Activated naive CD4-positive, alpha-beta T cell treated with anti-CD3 and anti-CD28 coated beads for 36 hours (primary cell): ENCODE measurements at regions not wholly inside any gene's neighbourhood (a gene's known extent, or its start where the extent isn't known, plus 50 kb on each side); places are given as distances from the start of the nearest gene placed in this dataset.

Experiments used
- CTCF ChIA-PET: fragments of 350-600 bp; sonication (Branson Sonifier 250); formaldehyde crosslinking; loops from one replicate; lab custom pipeline; 2021; ENCODE audit warnings: antibody characterized with exemption; lab: Charles Lee
- DNase-seq: peaks from one replicate; pipeline ENCODE4 v3.0.0-alpha.2; 2020
- H3K27ac Mint-ChIP-seq: one replicate; pipeline ENCODE4 v1.8.0; 2021; ENCODE audit warnings: mild to moderate bottlenecking, mixed read lengths
- H3K27me3 Mint-ChIP-seq: one replicate; pipeline ENCODE4 v1.8.0; 2021; ENCODE audit warnings: low read depth, mixed read lengths
- H3K36me3 Mint-ChIP-seq: one replicate; pipeline ENCODE4 v1.8.0; 2021; ENCODE audit warnings: low read depth, mixed read lengths
- H3K4me1 Mint-ChIP-seq: one replicate; pipeline ENCODE4 v1.8.0; 2021; ENCODE audit warnings: low read depth, mixed read lengths
- H3K4me3 Mint-ChIP-seq: one replicate; pipeline ENCODE4 v1.8.0; 2021; ENCODE audit warnings: mild to moderate bottlenecking, moderate library complexity, mixed read lengths
- H3K9me3 Mint-ChIP-seq: one replicate; pipeline ENCODE4 v1.8.0; 2021; ENCODE audit warnings: mixed read lengths
- intact Hi-C: fragments of 100-400 bp; cut with micrococcal nuclease; formaldehyde crosslinking; loops from one replicate; pipeline ENCODE4 v1.15.1; 2023

GRCh38 chr12:74945771-74946198 lies 263.9 kb downstream of the KCNC2 start:
- H3K4me1 Mint-ChIP-seq = peaks cover 10% of the 10 kb centered on the region
- intact Hi-C loops = no loop called here
- H3K9me3 Mint-ChIP-seq = no peaks in the 10 kb centered on the region
- CTCF ChIA-PET = no interaction called here
- H3K36me3 Mint-ChIP-seq = no peaks in the 10 kb centered on the region
- H3K27ac Mint-ChIP-seq = no peak overlapping the region
- no peaks in the 10 kb centered on the region for H3K27me3 Mint-ChIP-seq
- DNase-seq = no peak
- H3K4me3 Mint-ChIP-seq = no peak overlapping the region

DNA sequence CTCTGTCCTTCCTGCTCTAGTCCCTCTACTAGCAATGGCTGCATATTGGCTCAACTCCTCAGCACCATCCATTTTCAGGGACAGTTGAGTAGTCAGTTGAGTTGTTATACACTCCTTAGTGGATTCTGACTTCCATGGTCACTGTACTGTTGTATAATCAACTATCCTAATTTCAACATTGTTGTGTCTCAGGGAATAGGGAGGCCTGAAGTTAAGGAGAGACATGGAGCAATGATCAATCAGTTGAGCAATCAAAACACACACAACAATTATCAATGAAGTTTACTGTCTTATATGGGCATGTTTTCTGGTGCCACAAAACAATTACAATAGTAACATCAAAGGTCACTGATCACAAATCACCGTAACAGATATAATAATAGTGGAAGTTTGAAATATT lies 255.9 kb downstream of the KCNC2 start:
- H3K4me3 Mint-ChIP-seq = no peak overlapping the region
- H3K27ac Mint-ChIP-seq = no peak overlapping the region
- CTCF ChIA-PET = no interaction called here

GRCh38 chr12:74957231-74957630 lies 252.4 kb downstream of the KCNC2 start:
- intact Hi-C loops = no loop called here
- no peaks in the 10 kb centered on the region for H3K27me3 Mint-ChIP-seq
- no peaks in the 10 kb centered on the region for H3K4me1 Mint-ChIP-seq
- H3K9me3 Mint-ChIP-seq = peaks cover 6% of the 10 kb centered on the region
- no peak overlapping the region for H3K4me3 Mint-ChIP-seq
- CTCF ChIA-PET = no interaction called here
- H3K27ac Mint-ChIP-seq = no peak overlapping the region
- no peak for DNase-seq
- H3K36me3 Mint-ChIP-seq = no peaks in the 10 kb centered on the region

More for the DNA sequence above, 255.9 kb downstream of the KCNC2 start:
- intact Hi-C loops = no loop called here
- H3K4me1 Mint-ChIP-seq = no peaks in the 10 kb centered on the region
- no peaks in the 10 kb centered on the region for H3K27me3 Mint-ChIP-seq
- peaks cover 6% of the 10 kb centered on the region for H3K9me3 Mint-ChIP-seq
- DNase-seq = no peak
- H3K36me3 Mint-ChIP-seq = no peaks in the 10 kb centered on the region

DNA sequence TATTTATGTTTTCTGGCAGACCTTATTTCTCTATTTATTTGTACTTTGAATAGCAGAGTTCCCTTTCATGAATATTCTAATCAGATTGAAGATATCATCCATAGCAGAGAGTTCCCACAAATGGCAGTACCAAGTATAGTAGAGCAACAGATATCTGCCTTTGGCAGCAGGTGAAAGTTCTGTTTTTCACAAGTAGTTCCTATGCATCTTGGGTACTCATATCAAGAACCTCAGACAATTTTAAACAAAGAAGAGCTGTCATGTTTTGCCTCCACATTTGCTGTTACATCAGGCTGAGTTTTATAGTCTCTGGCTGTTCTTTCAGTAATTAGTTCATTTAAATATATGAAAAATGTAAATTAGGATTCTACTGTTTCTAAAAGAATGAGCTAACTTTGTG lies 252.0 kb downstream of the KCNC2 start:
- H3K9me3 Mint-ChIP-seq = peaks cover 6% of the 10 kb centered on the region
- H3K27ac Mint-ChIP-seq = no peak overlapping the region
- H3K27me3 Mint-ChIP-seq = no peaks in the 10 kb centered on the region
- no peaks in the 10 kb centered on the region for H3K4me1 Mint-ChIP-seq
- no peaks in the 10 kb centered on the region for H3K36me3 Mint-ChIP-seq
- CTCF ChIA-PET = no interaction called here
- no peak overlapping the region for H3K4me3 Mint-ChIP-seq
- no peak for DNase-seq
- intact Hi-C loops = no loop called here

GRCh38 chr12:74959657-74960056 lies 250.0 kb downstream of the KCNC2 start:
- Mint-ChIP-seq H3K4me3 (no peak overlapping the region), H3K36me3 (no peaks in the 10 kb centered on the region), H3K4me1 (no peaks in the 10 kb centered on the region), H3K27ac (no peak overlapping the region), H3K9me3 (peaks cover 6% of the 10 kb centered on the region), H3K27me3 (no peaks in the 10 kb centered on the region)
- intact Hi-C loops = no loop called here
- no peak for DNase-seq
- CTCF ChIA-PET = interaction anchor here (0.6 kb wide), 1 partner anchor 627 kb away, joined by 3 read pairs; no protein-coding TSS in a partner anchor

DNA sequence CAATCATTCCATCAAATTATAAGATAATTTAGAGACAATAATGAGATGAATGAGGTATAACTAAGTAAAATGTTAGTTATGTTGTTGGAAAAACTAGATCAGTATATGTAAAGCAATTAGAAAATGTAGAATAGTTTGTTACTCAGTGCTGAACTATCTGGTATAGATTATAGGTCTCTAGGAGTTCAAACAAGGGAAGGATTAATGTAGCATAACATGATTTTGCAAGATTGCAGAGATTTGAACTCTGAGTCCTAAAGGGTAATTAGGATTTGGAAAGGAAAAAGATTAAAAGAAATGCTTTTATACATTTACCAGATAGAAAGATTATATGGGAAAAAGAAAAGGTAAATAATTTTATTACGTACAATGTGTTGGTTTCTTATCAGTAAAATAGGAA lies 246.3 kb downstream of the KCNC2 start:
- H3K4me1 Mint-ChIP-seq = no peaks in the 10 kb centered on the region
- no peak for DNase-seq
- intact Hi-C loops = no loop called here
- no peak overlapping the region for H3K4me3 Mint-ChIP-seq
- CTCF ChIA-PET = no interaction called here
- H3K36me3 Mint-ChIP-seq = no peaks in the 10 kb centered on the region
- H3K27me3 Mint-ChIP-seq = no peaks in the 10 kb centered on the region
- H3K27ac Mint-ChIP-seq = no peak overlapping the region
- H3K9me3 Mint-ChIP-seq = no peaks in the 10 kb centered on the region

DNA sequence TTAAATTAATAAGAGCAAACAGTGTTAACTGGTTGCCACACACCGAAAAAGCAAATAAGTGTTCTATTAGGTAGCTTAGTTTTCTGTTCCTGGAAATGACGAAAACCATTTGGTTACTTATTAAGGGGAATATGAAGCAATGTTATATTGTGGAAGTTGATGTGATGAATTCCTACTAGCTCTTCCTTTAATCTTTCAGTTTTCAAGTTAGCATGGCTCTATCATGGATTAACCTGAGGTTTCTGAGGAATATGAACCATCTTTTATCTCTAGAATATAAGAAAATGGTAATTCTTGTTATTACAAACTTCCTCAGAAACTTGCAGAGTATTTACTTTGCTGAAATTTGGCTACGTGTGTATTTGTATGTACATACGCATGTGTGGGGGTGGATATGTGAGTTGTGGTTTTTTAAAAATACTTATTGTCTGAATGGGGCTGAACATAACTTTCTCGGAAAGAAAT lies 245.7 kb downstream of the KCNC2 start:
- CTCF ChIA-PET = no interaction called here
- Mint-ChIP-seq H3K9me3 (no peaks in the 10 kb centered on the region), H3K27me3 (no peaks in the 10 kb centered on the region), H3K36me3 (no peaks in the 10 kb centered on the region), H3K27ac (no peak overlapping the region), H3K4me3 (no peak overlapping the region), H3K4me1 (no peaks in the 10 kb centered on the region)
- DNase-seq = no peak
- intact Hi-C loops = no loop called here

GRCh38 chr12:74964390-74964789 lies 245.2 kb downstream of the KCNC2 start:
- no peak for DNase-seq
- Mint-ChIP-seq H3K4me3 (no peak overlapping the region), H3K27ac (no peak overlapping the region), H3K4me1 (no peaks in the 10 kb centered on the region), H3K27me3 (no peaks in the 10 kb centered on the region), H3K36me3 (no peaks in the 10 kb centered on the region), H3K9me3 (no peaks in the 10 kb centered on the region)
- intact Hi-C loops = no loop called here
- CTCF ChIA-PET = no interaction called here

GRCh38 chr12:74971201-74971600 lies 238.4 kb downstream of the KCNC2 start:
- Mint-ChIP-seq H3K27ac (no peak overlapping the region), H3K4me3 (no peak overlapping the region), H3K4me1 (no peaks in the 10 kb centered on the region), H3K27me3 (no peaks in the 10 kb centered on the region), H3K36me3 (no peaks in the 10 kb centered on the region), H3K9me3 (no peaks in the 10 kb centered on the region)
- DNase-seq = no peak
- intact Hi-C loops = no loop called here
- CTCF ChIA-PET = no interaction called here

- Mint-ChIP-seq H3K36me3 (no peaks in the 10 kb centered on the region), H3K27me3 (peaks cover 2% of the 10 kb centered on the region), H3K4me1 (no peaks in the 10 kb centered on the region), H3K4me3 (no peak overlapping the region), H3K9me3 (no peaks in the 10 kb centered on the region), H3K27ac (no peak overlapping the region)
- CTCF ChIA-PET = no interaction called here
- no peak for DNase-seq
- intact Hi-C loops = no loop called here
Observed at GRCh38 chr12:74977832-74978481, 231.7 kb downstream of the KCNC2 start.

DNA sequence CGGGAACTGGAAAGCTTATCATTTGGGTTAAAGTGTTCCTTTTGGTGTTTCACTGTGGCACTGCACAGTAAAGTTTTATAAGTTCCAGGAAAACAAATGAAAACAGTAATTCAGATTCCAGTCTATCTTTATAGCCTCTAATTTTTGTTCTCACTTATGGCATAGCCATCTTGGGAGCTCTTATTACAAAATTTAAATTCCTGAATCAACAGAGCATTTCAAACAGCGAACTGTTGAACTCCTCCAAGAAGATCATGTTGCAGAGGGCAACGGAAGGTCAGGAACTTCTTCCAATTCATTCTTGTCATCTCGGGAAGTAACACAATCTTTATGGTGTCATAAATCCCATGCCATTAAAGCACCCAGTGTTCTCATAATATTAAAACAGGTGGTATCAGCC lies 229.1 kb downstream of the KCNC2 start:
- peaks cover 2% of the 10 kb centered on the region for H3K27me3 Mint-ChIP-seq
- H3K36me3 Mint-ChIP-seq = no peaks in the 10 kb centered on the region
- DNase-seq = no peak
- intact Hi-C loops = no loop called here
- no peaks in the 10 kb centered on the region for H3K4me1 Mint-ChIP-seq
- no peak overlapping the region for H3K27ac Mint-ChIP-seq
- no peaks in the 10 kb centered on the region for H3K9me3 Mint-ChIP-seq
- CTCF ChIA-PET = no interaction called here
- no peak overlapping the region for H3K4me3 Mint-ChIP-seq

DNA sequence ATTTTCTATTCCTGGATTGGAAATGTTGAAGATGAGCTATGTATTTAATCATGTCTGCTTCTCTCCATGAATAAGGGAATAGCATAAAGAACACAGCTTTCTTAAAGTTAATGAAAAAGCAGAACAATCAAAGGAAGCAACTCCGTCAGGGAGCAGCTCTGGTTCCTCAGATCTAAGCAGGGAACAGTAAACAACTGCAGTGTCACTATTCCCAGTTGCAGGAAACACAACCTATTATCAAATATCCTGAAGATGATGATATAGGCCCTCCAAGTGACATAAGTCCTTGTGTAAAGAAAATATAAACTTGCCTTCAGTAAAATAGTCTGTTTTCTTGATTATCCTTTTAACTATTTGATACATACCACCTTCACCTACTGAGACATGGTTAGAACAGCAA lies 228.1 kb downstream of the KCNC2 start:
- Mint-ChIP-seq H3K9me3 (no peaks in the 10 kb centered on the region), H3K4me3 (no peak overlapping the region), H3K36me3 (no peaks in the 10 kb centered on the region), H3K4me1 (no peaks in the 10 kb centered on the region), H3K27me3 (peaks cover 2% of the 10 kb centered on the region), H3K27ac (no peak overlapping the region)
- intact Hi-C loops = no loop called here
- no peak for DNase-seq
- CTCF ChIA-PET = interaction anchor here (0.7 kb wide), 1 partner anchor 65 kb away, joined by 3 read pairs; no protein-coding TSS in a partner anchor

DNA sequence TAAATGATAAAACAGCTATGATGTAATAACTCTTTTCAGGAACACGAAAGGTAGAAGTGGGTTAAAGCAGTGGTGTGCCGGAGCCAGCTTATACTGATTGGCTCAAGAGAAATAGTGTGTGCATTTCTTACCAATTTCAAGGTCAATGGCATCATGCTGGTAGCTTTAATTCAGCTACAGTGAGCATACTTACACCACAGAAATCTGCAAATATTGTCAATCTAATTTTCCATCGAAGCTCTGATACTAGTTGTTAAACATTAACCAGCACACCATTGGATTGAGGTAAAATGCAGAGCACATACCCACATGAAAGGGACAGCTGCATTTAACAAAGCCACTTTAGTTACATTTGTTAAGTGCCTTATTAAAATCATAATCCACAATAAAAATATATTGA lies 225.7 kb downstream of the KCNC2 start:
- Mint-ChIP-seq H3K9me3 (no peaks in the 10 kb centered on the region), H3K36me3 (no peaks in the 10 kb centered on the region), H3K4me1 (no peaks in the 10 kb centered on the region), H3K27ac (no peak overlapping the region), H3K4me3 (no peak overlapping the region), H3K27me3 (no peaks in the 10 kb centered on the region)
- no peak for DNase-seq
- CTCF ChIA-PET = interaction anchor here (1.1 kb wide), 1 partner anchor 15 kb away, joined by 3 read pairs; no protein-coding TSS in a partner anchor
- intact Hi-C loops = no loop called here
